ES-I3 (cell line): ENCODE measurements at regions not wholly inside any gene's neighbourhood (a gene's known extent, or its start where the extent isn't known, plus 50 kb on each side); places are given as distances from the start of the nearest gene placed in this dataset.
"Not testable (repeated sequence)": the region's sequence is repeated elsewhere in the genome, so short reads cannot be mapped to it uniquely, and the experiment has no call there.

Experiments used
- H3K36me3 ChIP-seq: 2 replicates; pipeline ENCODE4 v1.6.1; 2013; ENCODE audit warnings: mild to moderate bottlenecking, low read length, control low read depth, moderate library complexity; ENCODE audit not compliant: insufficient read depth
- H3K4me1 ChIP-seq: 2 replicates; pipeline ENCODE4 v1.6.1; 2013; ENCODE audit warnings: mild to moderate bottlenecking, control low read depth, low read length; ENCODE audit not compliant: insufficient read depth
- H3K9ac ChIP-seq: 2 replicates; pipeline ENCODE4 v1.6.1; 2013; ENCODE audit warnings: low read depth, mild to moderate bottlenecking, low read length, moderate library complexity
- H3K9me3 ChIP-seq: 2 replicates; pipeline ENCODE4 v1.6.1; 2013; ENCODE audit warnings: mild to moderate bottlenecking, low read length, moderate library complexity; ENCODE audit not compliant: control insufficient read depth, insufficient read depth

- H3K9me3 ChIP-seq = no peaks in the 10 kb centered on the region
- H3K4me1 ChIP-seq = no peaks in the 10 kb centered on the region
- no peaks in the 10 kb centered on the region for H3K36me3 ChIP-seq
- no peak overlapping the region for H3K9ac ChIP-seq
These were observed 172.7 kb upstream of the CCL2 start for GRCh38 chr17:34082404-34082803.

- H3K4me1 ChIP-seq, H3K9ac ChIP-seq, H3K9me3 ChIP-seq, H3K36me3 ChIP-seq: not testable (repeated sequence)
These were observed 166.0 kb upstream of the CCL2 start for GRCh38 chr17:34089042-34089441.

GRCh38 chr17:34090593-34090992 lies 164.5 kb upstream of the CCL2 start:
- Histone ChIP-seq H3K9ac (no peak overlapping the region), H3K36me3 (no peaks in the 10 kb centered on the region), H3K9me3 (no peaks in the 10 kb centered on the region; the same call in 1 of the 2 replicates), H3K4me1 (no peaks in the 10 kb centered on the region)

GRCh38 chr17:34091975-34092374 lies 163.1 kb upstream of the CCL2 start:
- Histone ChIP-seq H3K9ac (no peak overlapping the region), H3K9me3 (no peaks in the 10 kb centered on the region; the same call in 1 of the 2 replicates), H3K4me1 (no peaks in the 10 kb centered on the region)

GRCh38 chr17:34095106-34095505 lies 160.0 kb upstream of the CCL2 start:
- Histone ChIP-seq H3K9me3 (no peaks in the 10 kb centered on the region), H3K36me3 (no peaks in the 10 kb centered on the region; the same call in 1 of the 2 replicates), H3K9ac (no peak overlapping the region), H3K4me1 (no peaks in the 10 kb centered on the region)

More at GRCh38 chr17:34091975-34092374, 163.1 kb upstream of the CCL2 start:
- H3K36me3 ChIP-seq = no peaks in the 10 kb centered on the region

DNA sequence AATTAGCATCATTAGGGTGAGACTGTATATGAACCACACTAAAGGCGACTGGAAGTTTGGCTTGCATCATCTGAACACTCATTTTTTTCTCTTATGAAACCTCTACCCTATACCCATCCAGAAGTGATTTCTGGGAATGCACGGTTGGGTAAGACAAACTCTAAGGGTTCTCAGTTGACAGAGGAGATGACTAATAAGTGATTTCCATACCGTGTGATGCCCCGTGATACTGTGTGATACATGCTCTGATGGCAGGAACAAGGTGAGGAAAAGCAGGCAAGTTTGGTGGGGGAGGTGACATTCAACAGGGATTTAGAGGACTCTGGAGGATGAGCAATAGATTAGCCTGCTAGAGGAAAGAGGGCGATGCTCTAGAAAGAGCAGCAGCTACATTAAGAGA lies 156.4 kb upstream of the CCL2 start:
- H3K36me3 ChIP-seq = no peaks in the 10 kb centered on the region; the same call in 1 of the 2 replicates
- H3K9me3 ChIP-seq = no peaks in the 10 kb centered on the region
- H3K4me1 ChIP-seq = no peaks in the 10 kb centered on the region
- H3K9ac ChIP-seq = no peak overlapping the region

DNA sequence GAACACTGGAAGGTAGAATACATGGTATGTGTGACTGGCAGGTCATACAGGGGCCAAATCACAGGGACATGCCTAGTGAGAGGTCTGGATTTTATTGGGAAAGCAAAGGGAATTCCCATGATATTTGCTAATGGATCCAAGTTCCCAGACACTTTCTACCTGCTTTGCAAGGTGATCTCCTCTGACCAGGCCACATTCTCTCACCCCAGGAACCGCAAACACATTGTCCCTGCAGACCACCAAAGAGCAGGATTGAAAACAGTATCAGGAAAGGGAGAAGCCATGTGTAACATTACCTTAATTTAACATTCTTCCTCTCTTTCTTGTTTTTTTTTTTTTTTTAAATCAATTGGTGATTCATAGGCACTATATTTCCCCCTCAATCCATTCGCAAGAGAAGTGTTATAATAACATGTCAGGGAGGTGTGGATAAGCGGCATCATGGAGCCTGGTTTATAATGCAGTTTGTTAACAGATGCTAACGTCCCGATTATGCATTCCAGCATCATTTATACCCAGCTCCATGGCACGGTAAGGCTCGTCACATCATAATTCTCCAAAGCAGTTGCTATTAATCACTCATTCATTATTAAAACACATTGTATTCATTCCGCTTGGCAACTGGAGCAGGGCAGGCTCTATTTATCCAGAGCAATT lies 155.1 kb upstream of the CCL2 start:
- Histone ChIP-seq H3K9me3 (no peaks in the 10 kb centered on the region), H3K9ac (no peak overlapping the region), H3K36me3 (no peaks in the 10 kb centered on the region; the same call in 1 of the 2 replicates), H3K4me1 (no peaks in the 10 kb centered on the region)

DNA sequence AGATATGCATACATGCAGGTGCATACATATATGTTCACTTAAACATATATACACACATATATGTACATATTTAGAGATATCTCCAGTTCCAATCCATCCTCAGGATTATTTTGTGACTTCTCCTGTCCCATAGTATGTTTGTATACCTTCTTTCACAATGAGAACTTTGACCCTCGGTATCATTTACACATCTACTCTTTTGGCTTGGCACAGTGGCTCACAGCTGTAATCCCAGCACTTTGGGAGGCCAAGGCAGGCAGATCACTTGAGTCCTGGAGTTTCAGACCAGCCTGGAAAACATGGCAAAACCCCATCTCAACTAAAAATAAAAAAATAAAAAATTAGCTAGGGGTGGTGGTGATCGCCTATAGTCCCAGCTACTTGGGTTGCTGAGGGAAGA lies 148.1 kb upstream of the CCL2 start:
- Histone ChIP-seq H3K9ac (no peak overlapping the region), H3K9me3 (no peaks in the 10 kb centered on the region), H3K4me1 (no peaks in the 10 kb centered on the region), H3K36me3 (no peaks in the 10 kb centered on the region)

- no peak overlapping the region for H3K9ac ChIP-seq
- H3K9me3 ChIP-seq = no peaks in the 10 kb centered on the region
- no peaks in the 10 kb centered on the region for H3K36me3 ChIP-seq
- no peaks in the 10 kb centered on the region for H3K4me1 ChIP-seq
These were observed 144.8 kb upstream of the CCL2 start for GRCh38 chr17:34110315-34110714.

- Histone ChIP-seq H3K9me3 (no peaks in the 10 kb centered on the region), H3K36me3 (no peaks in the 10 kb centered on the region), H3K4me1 (no peaks in the 10 kb centered on the region), H3K9ac (no peak overlapping the region)
These were observed 142.0 kb upstream of the CCL2 start for GRCh38 chr17:34113089-34113488.

DNA sequence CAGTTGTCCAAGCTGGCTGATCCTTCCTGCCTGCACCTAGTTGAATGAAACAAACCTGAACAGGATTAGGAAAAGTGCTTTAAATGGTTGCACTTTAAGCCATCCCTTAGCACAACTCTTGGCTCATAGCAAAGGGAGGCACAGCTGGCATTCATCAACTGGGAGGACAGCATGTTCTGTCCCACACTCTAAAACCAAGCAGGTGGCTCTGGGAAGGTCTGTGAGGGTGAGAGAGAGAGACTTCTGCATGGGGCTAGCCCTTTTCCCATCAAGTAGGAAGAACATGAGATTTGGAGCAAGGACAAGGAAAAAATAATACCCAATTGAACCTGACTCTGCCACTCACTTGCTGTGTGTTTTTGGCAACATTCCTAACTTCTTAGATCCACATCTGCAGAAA lies 140.9 kb upstream of the CCL2 start:
- Histone ChIP-seq H3K9me3 (no peaks in the 10 kb centered on the region), H3K9ac (no peak overlapping the region), H3K36me3 (no peaks in the 10 kb centered on the region), H3K4me1 (no peaks in the 10 kb centered on the region)

DNA sequence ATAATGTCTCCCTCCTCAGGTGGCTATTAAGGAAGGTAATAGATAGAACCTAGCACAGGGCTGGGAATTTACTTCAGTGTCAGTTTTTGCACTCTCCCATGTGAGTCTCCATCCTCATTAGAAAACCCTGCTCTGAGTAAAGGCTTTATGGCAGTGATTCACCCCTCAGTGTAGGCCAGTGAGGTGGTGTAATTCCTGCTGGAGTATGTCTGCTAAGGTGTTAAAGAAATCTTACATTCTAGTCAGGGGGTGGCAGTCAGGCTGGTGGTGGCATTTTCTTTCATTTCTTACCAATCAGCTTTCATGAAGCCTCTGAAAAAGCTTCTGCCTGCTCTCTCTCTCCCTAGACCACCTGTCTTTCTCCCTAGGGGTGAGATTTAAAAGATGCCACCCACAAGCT lies 138.8 kb upstream of the CCL2 start:
- no peaks in the 10 kb centered on the region for H3K4me1 ChIP-seq
- no peaks in the 10 kb centered on the region for H3K9me3 ChIP-seq
- H3K36me3 ChIP-seq = no peaks in the 10 kb centered on the region
- H3K9ac ChIP-seq = no peak overlapping the region

GRCh38 chr17:34117332-34117731 lies 137.8 kb upstream of the CCL2 start:
- Histone ChIP-seq H3K4me1 (no peaks in the 10 kb centered on the region), H3K9ac (no peak overlapping the region), H3K9me3 (no peaks in the 10 kb centered on the region), H3K36me3 (no peaks in the 10 kb centered on the region)

DNA sequence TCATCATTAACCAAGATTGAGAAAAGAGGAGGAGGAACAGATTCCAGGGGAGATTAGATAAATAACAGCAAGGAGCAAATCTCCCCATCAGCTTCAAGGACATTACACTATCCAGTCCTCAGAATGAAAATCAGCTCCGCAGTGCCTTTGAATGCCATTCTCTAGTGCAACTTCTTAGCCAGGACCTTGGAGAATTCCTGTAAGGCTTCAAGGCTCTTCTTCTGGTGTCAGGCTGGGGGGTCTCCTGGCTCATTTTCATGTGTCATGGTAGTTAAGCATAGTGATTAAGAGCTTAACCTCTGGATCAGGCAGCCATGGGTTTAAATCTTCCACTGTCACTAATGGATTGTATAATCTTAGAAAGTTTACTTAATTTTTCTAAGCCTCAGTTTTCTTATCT lies 137.3 kb upstream of the CCL2 start:
- Histone ChIP-seq H3K9me3 (no peaks in the 10 kb centered on the region), H3K36me3 (no peaks in the 10 kb centered on the region), H3K4me1 (no peaks in the 10 kb centered on the region), H3K9ac (no peak overlapping the region)

DNA sequence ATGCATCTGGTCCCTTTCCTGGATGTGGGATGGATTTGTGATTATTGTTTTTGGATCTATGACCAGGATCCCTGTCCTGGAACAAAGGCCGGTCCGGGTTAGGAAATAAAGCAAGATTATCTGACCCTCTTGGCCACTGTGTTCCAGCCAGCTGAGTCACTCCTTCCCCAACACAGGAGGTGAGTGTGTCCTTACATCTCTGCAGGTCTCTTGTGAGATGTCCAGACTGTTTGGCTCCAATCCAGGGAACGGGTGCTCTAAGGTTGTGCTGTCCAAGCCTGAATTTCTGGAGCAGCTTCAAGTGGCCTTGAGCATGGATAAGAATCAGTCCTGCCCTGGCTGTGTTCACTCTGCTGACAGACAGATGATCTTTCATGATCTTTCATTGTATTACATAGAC lies 136.5 kb upstream of the CCL2 start:
- H3K9ac ChIP-seq = no peak overlapping the region

GRCh38 chr17:34121311-34121710 lies 133.8 kb upstream of the CCL2 start:
- H3K9me3 ChIP-seq = no peaks in the 10 kb centered on the region
- no peaks in the 10 kb centered on the region for H3K4me1 ChIP-seq
- no peak overlapping the region for H3K9ac ChIP-seq
- H3K36me3 ChIP-seq = no peaks in the 10 kb centered on the region

More for the DNA sequence above, 136.5 kb upstream of the CCL2 start:
- H3K9me3 ChIP-seq = no peaks in the 10 kb centered on the region
- H3K4me1 ChIP-seq = no peaks in the 10 kb centered on the region
- H3K36me3 ChIP-seq = no peaks in the 10 kb centered on the region
